SK-N-SH treated with all-trans-retinoic acid at 6 μM for 48 hours (cell line): ENCODE measurements at regions not wholly inside any gene's neighbourhood (a gene's known extent, or its start where the extent isn't known, plus 50 kb on each side); places are given as distances from the start of the nearest gene placed in this dataset.

Experiments
- ATAC-seq: fragments of 200-7000 bp; cut with Tn5 transposase; 3 replicates; pipeline ENCODE4 v1.9.1; 2020; ENCODE audit warnings: mild to moderate bottlenecking, moderate library complexity
- ARNTL ChIP-seq: fragments of 450-650 bp; formaldehyde crosslinking; IDR thresholded peaks from 2 replicates; pipeline ENCODE4 v1.5.0; 2020; ENCODE audit warnings: low read depth, mild to moderate bottlenecking, moderate library complexity, borderline replicate concordance
- BACH2 ChIP-seq: fragments of 250-450 bp; sonication (Bioruptor Pico); IDR thresholded peaks from 2 replicates; pipeline ENCODE4 v1.9.0; 2021; ENCODE audit warnings: mild to moderate bottlenecking, borderline replicate concordance
- CSDC2 ChIP-seq: fragments of 250-450 bp; sonication (Bioruptor Pico); IDR thresholded peaks from 2 replicates; pipeline ENCODE4 v1.5.0; 2020; ENCODE audit warnings: mild to moderate bottlenecking, moderate library complexity
- CSRNP3 ChIP-seq: fragments of 250-450 bp; sonication (Bioruptor Pico); IDR thresholded peaks from 2 replicates; pipeline ENCODE4 v1.5.1; 2021; ENCODE audit warnings: mild to moderate bottlenecking, moderate library complexity
- ESRRG ChIP-seq: fragments of 250-450 bp; sonication (Bioruptor Pico); IDR thresholded peaks from 2 replicates; pipeline ENCODE4 v1.6.1; 2021; ENCODE audit warnings: mild to moderate bottlenecking
- GLIS3 ChIP-seq: fragments of 250-450 bp; sonication (Bioruptor Pico); IDR thresholded peaks from 2 replicates; pipeline ENCODE4 v1.5.0; 2020; ENCODE audit warnings: mild to moderate bottlenecking, moderate library complexity
- ISL1 ChIP-seq: fragments of 250-450 bp; sonication (Bioruptor Pico); IDR thresholded peaks from 2 replicates; pipeline ENCODE4 v2.1.2; 2022; ENCODE audit warnings: mild to moderate bottlenecking, moderate library complexity
- OSR1 ChIP-seq: fragments of 250-450 bp; sonication (Bioruptor Pico); IDR thresholded peaks from 2 replicates; pipeline ENCODE4 v1.8.0; 2022; ENCODE audit warnings: moderate library complexity, mild to moderate bottlenecking, inconsistent platforms
- RARB ChIP-seq: fragments of 250-450 bp; sonication (Bioruptor Pico); IDR thresholded peaks from 2 replicates; pipeline ENCODE4 v1.8.0; 2021; ENCODE audit warnings: mild to moderate bottlenecking, moderate library complexity
- TCF4 ChIP-seq: fragments of 250-450 bp; sonication (Bioruptor Pico); IDR thresholded peaks from 2 replicates; pipeline ENCODE4 v1.8.0; 2021; ENCODE audit warnings: mild to moderate bottlenecking, moderate library complexity, borderline replicate concordance
- TOX ChIP-seq: fragments of 250-450 bp; sonication (Bioruptor Pico); IDR thresholded peaks from 2 replicates; pipeline ENCODE4 v1.8.0; 2021; ENCODE audit warnings: mild to moderate bottlenecking, moderate library complexity, borderline replicate concordance
- ZC3H10 ChIP-seq: fragments of 250-450 bp; sonication (Bioruptor Pico); IDR thresholded peaks from 2 replicates; pipeline ENCODE4 v1.5.1; 2021; ENCODE audit warnings: mild to moderate bottlenecking, moderate library complexity
- ZFP3 ChIP-seq: fragments of 250-450 bp; sonication (Bioruptor Pico); IDR thresholded peaks from 2 replicates; pipeline ENCODE4 v1.5.0; 2020; ENCODE audit warnings: mild to moderate bottlenecking, moderate library complexity
- ZFP30 ChIP-seq: fragments of 450-650 bp; formaldehyde crosslinking; IDR thresholded peaks from 2 replicates; pipeline ENCODE4 v1.5.0; 2022; ENCODE audit warnings: mild to moderate bottlenecking, moderate library complexity
- ZNF565 ChIP-seq: fragments of 450-650 bp; formaldehyde crosslinking; conservative IDR thresholded peaks from 2 replicates; pipeline ENCODE4 v1.5.0; 2020; ENCODE audit warnings: low read depth, mild to moderate bottlenecking, moderate library complexity
- ZNF70 ChIP-seq: fragments of 450-650 bp; formaldehyde crosslinking; IDR thresholded peaks from 2 replicates; pipeline ENCODE4 v1.5.0; 2020; ENCODE audit warnings: mild to moderate bottlenecking, moderate library complexity
- TF ChIP-seq, protein P1 (sequence below): fragments of 250-450 bp; sonication (Bioruptor Pico); IDR thresholded peaks from 2 replicates; pipeline ENCODE4 v1.8.0; 2021; ENCODE audit warnings: low read depth, mild to moderate bottlenecking, moderate library complexity, borderline replicate concordance
- TF ChIP-seq, protein P2 (sequence below): fragments of 250-450 bp; sonication (Bioruptor Pico); IDR thresholded peaks from 2 replicates; pipeline ENCODE4 v1.5.0; 2020; ENCODE audit warnings: mild to moderate bottlenecking, moderate library complexity
- TF ChIP-seq, protein P3 (sequence below): fragments of 250-450 bp; sonication (Bioruptor Pico); IDR thresholded peaks from 2 replicates; pipeline ENCODE4 v1.8.0; 2020; ENCODE audit warnings: mild to moderate bottlenecking, moderate library complexity, borderline replicate concordance
- TF ChIP-seq, protein P4 (sequence below): fragments of 250-450 bp; sonication (Bioruptor Pico); IDR thresholded peaks from 2 replicates; pipeline ENCODE4 v1.5.1; 2020; ENCODE audit warnings: low read depth, mild to moderate bottlenecking, moderate library complexity

- no peak for ATAC-seq
- TF ChIP-seq, protein P1, sequence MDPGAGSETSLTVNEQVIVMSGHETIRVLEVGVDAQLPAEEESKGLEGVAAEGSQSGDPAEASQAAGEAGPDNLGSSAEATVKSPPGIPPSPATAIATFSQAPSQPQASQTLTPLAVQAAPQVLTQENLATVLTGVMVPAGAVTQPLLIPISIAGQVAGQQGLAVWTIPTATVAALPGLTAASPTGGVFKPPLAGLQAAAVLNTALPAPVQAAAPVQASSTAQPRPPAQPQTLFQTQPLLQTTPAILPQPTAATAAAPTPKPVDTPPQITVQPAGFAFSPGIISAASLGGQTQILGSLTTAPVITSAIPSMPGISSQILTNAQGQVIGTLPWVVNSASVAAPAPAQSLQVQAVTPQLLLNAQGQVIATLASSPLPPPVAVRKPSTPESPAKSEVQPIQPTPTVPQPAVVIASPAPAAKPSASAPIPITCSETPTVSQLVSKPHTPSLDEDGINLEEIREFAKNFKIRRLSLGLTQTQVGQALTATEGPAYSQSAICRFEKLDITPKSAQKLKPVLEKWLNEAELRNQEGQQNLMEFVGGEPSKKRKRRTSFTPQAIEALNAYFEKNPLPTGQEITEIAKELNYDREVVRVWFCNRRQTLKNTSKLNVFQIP (CRISPR knock-in tag): no peak
- TF ChIP-seq ZFP30 (CRISPR knock-in tag) (no peak), BACH2 (CRISPR knock-in tag) (no peak), ARNTL (CRISPR knock-in tag) (no peak), GLIS3 (no peak), TCF4 (no peak), RARB (CRISPR knock-in tag) (no peak), TOX (CRISPR knock-in tag) (no peak), OSR1 (CRISPR knock-in tag) (no peak), CSDC2 (no peak), ZC3H10 (CRISPR knock-in tag) (no peak), CSRNP3 (no peak), ZFP3 (CRISPR knock-in tag) (no peak)
- TF ChIP-seq, protein P2, sequence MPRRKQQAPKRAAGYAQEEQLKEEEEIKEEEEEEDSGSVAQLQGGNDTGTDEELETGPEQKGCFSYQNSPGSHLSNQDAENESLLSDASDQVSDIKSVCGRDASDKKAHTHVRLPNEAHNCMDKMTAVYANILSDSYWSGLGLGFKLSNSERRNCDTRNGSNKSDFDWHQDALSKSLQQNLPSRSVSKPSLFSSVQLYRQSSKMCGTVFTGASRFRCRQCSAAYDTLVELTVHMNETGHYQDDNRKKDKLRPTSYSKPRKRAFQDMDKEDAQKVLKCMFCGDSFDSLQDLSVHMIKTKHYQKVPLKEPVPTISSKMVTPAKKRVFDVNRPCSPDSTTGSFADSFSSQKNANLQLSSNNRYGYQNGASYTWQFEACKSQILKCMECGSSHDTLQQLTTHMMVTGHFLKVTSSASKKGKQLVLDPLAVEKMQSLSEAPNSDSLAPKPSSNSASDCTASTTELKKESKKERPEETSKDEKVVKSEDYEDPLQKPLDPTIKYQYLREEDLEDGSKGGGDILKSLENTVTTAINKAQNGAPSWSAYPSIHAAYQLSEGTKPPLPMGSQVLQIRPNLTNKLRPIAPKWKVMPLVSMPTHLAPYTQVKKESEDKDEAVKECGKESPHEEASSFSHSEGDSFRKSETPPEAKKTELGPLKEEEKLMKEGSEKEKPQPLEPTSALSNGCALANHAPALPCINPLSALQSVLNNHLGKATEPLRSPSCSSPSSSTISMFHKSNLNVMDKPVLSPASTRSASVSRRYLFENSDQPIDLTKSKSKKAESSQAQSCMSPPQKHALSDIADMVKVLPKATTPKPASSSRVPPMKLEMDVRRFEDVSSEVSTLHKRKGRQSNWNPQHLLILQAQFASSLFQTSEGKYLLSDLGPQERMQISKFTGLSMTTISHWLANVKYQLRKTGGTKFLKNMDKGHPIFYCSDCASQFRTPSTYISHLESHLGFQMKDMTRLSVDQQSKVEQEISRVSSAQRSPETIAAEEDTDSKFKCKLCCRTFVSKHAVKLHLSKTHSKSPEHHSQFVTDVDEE: no peak
- TF ChIP-seq, protein P3, sequence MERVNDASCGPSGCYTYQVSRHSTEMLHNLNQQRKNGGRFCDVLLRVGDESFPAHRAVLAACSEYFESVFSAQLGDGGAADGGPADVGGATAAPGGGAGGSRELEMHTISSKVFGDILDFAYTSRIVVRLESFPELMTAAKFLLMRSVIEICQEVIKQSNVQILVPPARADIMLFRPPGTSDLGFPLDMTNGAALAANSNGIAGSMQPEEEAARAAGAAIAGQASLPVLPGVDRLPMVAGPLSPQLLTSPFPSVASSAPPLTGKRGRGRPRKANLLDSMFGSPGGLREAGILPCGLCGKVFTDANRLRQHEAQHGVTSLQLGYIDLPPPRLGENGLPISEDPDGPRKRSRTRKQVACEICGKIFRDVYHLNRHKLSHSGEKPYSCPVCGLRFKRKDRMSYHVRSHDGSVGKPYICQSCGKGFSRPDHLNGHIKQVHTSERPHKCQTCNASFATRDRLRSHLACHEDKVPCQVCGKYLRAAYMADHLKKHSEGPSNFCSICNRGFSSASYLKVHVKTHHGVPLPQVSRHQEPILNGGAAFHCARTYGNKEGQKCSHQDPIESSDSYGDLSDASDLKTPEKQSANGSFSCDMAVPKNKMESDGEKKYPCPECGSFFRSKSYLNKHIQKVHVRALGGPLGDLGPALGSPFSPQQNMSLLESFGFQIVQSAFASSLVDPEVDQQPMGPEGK (CRISPR knock-in tag): no peak
Observed at GRCh38 chr7:33804140-33804660, 101.1 kb upstream of the BMPER start.

DNA sequence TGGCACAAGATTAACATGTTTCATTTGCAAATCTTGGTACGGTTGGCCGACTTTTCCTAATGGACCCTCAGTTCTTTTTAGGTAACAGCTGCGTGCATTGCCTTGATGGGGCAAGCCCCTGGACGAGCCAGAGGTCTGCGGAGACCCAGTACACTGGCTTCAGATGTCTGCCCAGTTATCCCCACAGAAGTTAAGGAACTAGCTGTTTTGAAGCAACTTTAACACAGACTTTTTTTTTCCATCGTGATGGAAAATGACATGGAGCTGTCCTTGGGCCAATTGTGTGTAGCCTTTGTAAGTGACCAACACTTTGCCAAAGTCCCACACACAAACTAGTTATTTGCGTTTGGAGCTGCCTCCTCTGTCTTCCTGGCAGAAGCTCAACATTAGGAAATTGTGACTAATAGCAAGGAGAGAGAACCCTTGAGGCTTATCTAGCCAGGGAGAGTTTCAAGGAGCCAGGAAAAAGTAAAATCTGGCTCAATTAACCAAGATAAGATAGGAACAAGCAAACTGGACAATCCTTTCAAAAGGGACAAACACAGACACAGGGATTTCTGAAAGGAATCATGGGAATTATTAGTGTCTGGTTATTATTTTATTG is 99.6 kb upstream of the BMPER start:
- ATAC-seq: no peak
- TF ChIP-seq TCF4 (no peak), ISL1 (CRISPR knock-in tag) (peak; percentile 68), ZFP30 (CRISPR knock-in tag) (no peak)

DNA sequence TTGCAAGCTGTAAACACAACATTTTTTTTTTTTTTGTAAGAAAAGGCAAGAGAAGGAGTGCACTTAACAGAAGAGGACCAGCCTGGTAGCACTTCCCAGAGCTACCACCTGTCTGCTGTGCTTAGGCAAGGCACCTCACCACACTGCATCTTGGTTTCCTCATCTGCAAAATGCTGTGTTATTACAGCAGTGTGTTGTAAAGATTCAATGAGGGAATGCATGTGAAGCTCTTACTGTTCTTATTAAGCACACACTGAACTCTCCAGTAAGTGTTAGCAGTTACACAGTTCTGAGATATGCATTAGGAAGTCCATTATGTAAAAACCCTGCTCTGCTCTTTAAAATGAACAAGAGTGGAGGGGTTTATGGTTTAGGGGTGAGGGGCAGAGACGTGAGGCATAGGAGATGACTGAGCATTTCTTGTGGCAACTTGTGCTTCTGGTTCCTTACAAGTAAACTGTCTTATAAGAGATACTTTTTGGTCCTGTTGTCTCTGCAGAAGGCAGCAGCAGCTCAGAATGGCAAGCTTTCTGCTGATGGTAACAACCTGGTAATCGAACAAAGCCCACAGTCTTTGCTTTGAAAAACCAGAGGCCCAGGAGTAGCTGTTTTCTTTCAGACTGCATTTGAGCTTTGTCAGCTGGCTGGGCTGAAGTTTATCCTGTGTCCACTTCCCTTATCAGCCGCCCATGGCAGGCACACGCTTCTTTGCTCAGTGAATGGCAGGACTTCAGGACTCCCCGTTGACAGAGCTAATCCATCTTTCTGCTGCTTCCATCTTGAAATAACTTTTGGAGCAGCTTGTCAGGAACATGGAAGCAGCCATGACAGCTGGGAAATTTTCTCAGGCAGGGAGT is 98.8 kb upstream of the BMPER start:
- TF ChIP-seq ISL1 (CRISPR knock-in tag): no peak
- TF ChIP-seq ZNF565: no peak
- no peak for TF ChIP-seq CSDC2
- TF ChIP-seq ZNF70: no peak
- peak; percentile 3; the same call in 1 of the 3 replicates for ATAC-seq

DNA sequence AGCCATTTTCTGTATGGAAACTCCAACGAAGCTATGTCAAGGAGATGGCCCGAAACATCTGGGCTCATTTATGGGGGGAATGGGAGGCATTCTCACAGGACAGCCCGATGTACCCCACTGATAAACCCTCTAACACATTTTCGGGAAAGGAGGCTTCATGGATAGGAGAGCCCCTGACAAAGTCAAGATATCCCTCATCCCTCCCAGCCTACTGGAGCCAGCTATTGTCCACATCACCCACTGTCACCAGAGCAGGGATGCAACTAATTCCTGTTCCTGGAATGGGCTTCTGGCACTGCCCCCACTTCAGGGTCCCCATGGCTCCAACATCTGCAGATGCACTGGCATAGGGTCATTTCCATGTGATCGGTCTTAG is 98.2 kb upstream of the BMPER start:
- no peak for ATAC-seq
- TF ChIP-seq, protein P2: no peak
- TF ChIP-seq, protein P4, sequence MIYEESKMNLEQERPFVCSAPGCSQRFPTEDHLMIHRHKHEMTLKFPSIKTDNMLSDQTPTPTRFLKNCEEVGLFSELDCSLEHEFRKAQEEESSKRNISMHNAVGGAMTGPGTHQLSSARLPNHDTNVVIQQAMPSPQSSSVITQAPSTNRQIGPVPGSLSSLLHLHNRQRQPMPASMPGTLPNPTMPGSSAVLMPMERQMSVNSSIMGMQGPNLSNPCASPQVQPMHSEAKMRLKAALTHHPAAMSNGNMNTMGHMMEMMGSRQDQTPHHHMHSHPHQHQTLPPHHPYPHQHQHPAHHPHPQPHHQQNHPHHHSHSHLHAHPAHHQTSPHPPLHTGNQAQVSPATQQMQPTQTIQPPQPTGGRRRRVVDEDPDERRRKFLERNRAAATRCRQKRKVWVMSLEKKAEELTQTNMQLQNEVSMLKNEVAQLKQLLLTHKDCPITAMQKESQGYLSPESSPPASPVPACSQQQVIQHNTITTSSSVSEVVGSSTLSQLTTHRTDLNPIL (CRISPR knock-in tag): no peak
- no peak for TF ChIP-seq BACH2 (CRISPR knock-in tag)
- no peak for TF ChIP-seq OSR1 (CRISPR knock-in tag)
- no peak for TF ChIP-seq ZFP30 (CRISPR knock-in tag)
- no peak for TF ChIP-seq ZNF70
- TF ChIP-seq ESRRG (CRISPR knock-in tag): no peak
- TF ChIP-seq, protein P1 (CRISPR knock-in tag): no peak
- no peak for TF ChIP-seq ZFP3 (CRISPR knock-in tag)
- TF ChIP-seq RARB (CRISPR knock-in tag): no peak
